ENCODE measurements at regions not wholly inside any gene's neighbourhood (a gene's known extent, or its start where the extent isn't known, plus 50 kb on each side); places are given as distances from the start of the nearest gene placed in this dataset.

DNA sequence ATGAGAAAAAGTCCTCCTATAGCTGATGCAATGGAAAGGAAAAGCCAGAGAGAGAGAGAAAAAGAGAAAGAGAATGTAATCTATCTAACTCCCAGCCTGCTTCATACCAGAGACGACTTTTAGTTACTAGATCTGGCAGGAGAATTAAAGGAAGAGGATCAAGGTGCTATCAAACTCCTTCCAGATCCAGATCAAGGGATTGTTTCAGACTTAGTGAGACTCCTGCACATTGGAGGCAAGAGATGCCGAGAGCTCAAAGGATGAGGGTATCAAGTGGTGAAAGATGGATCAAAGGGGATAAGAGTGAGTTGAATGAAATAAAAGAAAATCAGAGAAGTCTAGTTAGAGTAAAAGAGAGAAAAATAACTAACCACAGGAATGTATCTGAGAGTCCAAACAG is 478.6 kb downstream of the KIF4B start:
- H3K4me3 ChIP-seq (ENCODE audit: low read depth, low read length): no peak overlapping the region
- TF ChIP-seq, protein P1, sequence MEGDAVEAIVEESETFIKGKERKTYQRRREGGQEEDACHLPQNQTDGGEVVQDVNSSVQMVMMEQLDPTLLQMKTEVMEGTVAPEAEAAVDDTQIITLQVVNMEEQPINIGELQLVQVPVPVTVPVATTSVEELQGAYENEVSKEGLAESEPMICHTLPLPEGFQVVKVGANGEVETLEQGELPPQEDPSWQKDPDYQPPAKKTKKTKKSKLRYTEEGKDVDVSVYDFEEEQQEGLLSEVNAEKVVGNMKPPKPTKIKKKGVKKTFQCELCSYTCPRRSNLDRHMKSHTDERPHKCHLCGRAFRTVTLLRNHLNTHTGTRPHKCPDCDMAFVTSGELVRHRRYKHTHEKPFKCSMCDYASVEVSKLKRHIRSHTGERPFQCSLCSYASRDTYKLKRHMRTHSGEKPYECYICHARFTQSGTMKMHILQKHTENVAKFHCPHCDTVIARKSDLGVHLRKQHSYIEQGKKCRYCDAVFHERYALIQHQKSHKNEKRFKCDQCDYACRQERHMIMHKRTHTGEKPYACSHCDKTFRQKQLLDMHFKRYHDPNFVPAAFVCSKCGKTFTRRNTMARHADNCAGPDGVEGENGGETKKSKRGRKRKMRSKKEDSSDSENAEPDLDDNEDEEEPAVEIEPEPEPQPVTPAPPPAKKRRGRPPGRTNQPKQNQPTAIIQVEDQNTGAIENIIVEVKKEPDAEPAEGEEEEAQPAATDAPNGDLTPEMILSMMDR (IDR thresholded peaks at IDR 0.05; ENCODE audit: insufficient read depth, low read depth, low read length, missing control alignments): no peak
- no peak for DNase-seq (ENCODE audit: low read depth)

DNA sequence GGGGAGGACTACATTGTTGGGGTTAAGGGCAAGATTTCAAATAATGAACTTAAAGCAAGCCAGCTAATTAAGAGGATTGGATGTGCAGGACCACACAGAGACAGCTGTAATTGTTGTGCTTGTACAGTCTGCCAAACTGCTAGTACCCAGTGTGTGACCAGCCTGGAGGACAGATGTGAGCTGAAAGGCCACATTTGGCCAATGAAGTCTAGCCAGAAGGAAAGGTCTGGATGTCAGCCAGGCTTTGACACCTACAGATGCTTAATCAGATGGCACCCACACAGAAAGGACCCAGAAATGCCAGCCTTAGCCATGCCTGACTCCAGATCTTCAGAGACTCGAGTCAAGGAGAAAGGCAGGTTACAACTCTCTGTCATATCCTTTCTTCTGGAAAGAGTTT is 491.1 kb downstream of the KIF4B start:
- H3K4me3 ChIP-seq (ENCODE audit: low read depth, low read length): no peak overlapping the region
- no peak for DNase-seq (ENCODE audit: low read depth)
- TF ChIP-seq, protein P1 (IDR thresholded peaks at IDR 0.05; ENCODE audit: insufficient read depth, low read depth, low read length, missing control alignments): no peak

DNA sequence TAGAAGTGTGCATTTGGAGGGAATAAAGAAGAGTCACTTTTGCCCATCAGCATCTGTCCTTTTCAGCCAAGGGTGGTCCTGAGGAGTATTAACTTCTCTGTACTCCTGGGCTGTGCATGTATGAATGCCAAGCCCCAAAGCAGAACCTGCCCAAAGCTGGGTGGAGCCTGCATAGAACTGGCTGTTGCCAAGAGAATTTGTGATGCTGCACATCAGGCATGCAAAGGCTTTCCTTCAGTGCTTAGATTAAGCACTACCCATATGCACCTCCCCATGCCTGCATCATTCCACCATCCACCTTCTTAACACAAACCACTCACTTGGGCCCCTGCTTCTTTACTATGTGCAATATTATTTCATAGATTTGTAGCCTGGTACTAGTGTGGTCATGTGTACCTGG is 493.8 kb downstream of the KIF4B start:
- TF ChIP-seq, protein P1 (IDR thresholded peaks at IDR 0.05; ENCODE audit: insufficient read depth, low read depth, low read length, missing control alignments): no peak
- no peak overlapping the region for H3K4me3 ChIP-seq (ENCODE audit: low read depth, low read length)
- DNase-seq (ENCODE audit: low read depth): no peak

DNA sequence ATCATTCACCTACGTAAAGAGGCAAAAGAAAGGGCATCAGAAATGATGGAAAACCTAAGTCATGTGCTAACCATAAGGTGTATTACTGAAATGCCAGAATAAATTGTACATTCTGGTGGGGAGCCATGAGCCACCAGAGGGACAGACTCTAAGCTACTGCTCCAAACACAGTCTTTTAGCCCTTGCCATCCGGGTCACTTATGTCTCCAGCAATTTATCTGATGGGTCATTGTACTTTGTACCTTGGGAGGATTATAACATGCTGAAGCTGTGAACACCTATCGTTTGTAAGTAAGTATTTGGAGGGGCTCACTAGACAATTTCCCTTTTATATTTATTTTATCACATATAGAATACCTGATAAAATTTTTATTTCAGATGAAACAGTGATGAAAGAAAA is 495.1 kb downstream of the KIF4B start:
- TF ChIP-seq, protein P1 (IDR thresholded peaks at IDR 0.05; ENCODE audit: insufficient read depth, low read depth, low read length, missing control alignments): no peak
- no peak for DNase-seq (ENCODE audit: low read depth)
- no peak overlapping the region for H3K4me3 ChIP-seq (ENCODE audit: low read depth, low read length)

DNA sequence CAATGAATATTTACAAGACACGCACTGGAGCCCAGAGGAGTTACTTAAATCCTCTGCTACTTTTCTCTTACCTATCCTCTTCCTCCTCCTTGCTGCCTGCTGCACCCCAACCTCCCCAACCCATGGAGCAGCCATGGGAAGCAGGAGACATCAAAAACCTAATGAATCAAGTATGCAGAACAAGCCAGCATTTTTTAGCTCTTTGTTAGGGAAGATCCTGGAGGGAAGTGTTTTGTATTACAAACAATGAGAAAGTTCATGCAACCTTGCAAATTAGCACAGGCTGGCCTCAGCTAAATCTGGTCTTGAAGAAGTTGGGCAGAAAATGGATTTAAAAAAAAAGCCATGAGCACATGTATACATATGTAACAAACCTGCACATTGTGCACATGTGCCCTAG is 498.8 kb downstream of the KIF4B start:
- TF ChIP-seq, protein P1 (IDR thresholded peaks at IDR 0.05; ENCODE audit: insufficient read depth, low read depth, low read length, missing control alignments): no peak
- DNase-seq (ENCODE audit: low read depth): no peak
- H3K4me3 ChIP-seq (ENCODE audit: low read depth, low read length): no peak overlapping the region

DNA sequence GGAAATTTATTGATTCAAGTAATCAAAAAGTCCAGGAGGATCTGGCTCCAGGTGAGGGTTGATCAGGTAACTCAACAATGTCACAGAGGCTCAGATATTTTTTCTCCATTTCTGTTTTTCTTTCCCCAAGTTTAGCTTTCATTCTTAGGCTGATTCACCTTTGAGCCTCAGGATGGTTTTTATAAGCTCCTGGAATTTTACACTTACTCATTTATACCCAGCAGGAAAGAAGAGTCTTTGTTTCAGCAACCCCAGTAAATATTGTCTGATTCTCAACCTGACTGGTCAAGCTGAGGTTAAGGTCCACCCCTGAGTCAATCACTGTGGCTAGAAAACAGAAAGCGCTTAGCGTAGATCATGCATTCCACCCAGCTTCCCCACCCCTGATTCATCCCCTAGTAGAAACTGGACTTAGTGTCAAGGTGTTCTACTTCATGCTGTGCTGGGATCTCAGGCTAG is 500.6 kb downstream of the KIF4B start:
- TF ChIP-seq, protein P1 (IDR thresholded peaks at IDR 0.05; ENCODE audit: insufficient read depth, low read depth, low read length, missing control alignments): no peak
- DNase-seq (ENCODE audit: low read depth): no peak
- H3K4me3 ChIP-seq (ENCODE audit: low read depth, low read length): no peak overlapping the region

DNA sequence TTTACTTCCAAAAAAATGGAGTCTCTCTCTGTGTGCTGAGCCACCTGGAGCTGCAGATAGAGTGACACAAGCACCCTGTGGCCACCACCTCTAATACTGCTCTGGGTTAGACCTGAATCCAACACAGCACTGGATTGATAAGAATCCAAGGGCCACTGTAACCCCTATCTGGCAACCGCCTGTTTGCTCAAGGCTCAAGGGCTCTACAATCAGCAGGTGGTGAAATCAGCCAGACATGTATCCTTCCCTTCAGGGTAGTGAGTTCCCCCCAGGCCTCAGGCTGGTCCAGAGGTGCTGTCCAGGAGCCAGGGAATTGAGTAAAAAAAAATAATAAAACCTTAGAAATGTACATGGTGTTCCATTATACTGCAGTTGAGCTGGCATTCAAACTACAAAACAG is 509.0 kb downstream of the KIF4B start:
- no peak for DNase-seq (ENCODE audit: low read depth)
- TF ChIP-seq, protein P1 (IDR thresholded peaks at IDR 0.05; ENCODE audit: insufficient read depth, low read depth, low read length, missing control alignments): no peak
- H3K4me3 ChIP-seq (ENCODE audit: low read depth, low read length): no peak overlapping the region

Data from GM12865 (cell line).